Effector memory CD4-positive, alpha-beta T cell (primary cell): ENCODE measurements at regions not wholly inside any gene's neighbourhood (a gene's known extent, or its start where the extent isn't known, plus 50 kb on each side); places are given as distances from the start of the nearest gene placed in this dataset.

Experiments used
- DNase-seq, 3 donors: peaks; one replicate each; pipeline ENCODE4 v3.0.0-alpha.2; 2020
- H3K27ac ChIP-seq: 2 replicates; pipeline ENCODE4 v1.7.0; 2013; ENCODE audit warnings: mild to moderate bottlenecking, low read length, moderate library complexity; ENCODE audit not compliant: insufficient read depth, poor library complexity, severe bottlenecking
- H3K27me3 ChIP-seq: replicated peaks from 2 replicates; pipeline ENCODE4 v1.7.0; 2013; ENCODE audit warnings: mild to moderate bottlenecking, low read length; ENCODE audit not compliant: insufficient read depth, control insufficient read depth, poor library complexity, severe bottlenecking
- H3K36me3 ChIP-seq: 2 replicates; pipeline ENCODE4 v1.7.0; 2013; ENCODE audit warnings: mild to moderate bottlenecking, low read length, moderate library complexity; ENCODE audit not compliant: control insufficient read depth, insufficient read depth
- H3K4me1 ChIP-seq: 2 replicates; pipeline ENCODE4 v1.7.0; 2013; ENCODE audit warnings: low read length, mild to moderate bottlenecking; ENCODE audit not compliant: control insufficient read depth, insufficient read depth, poor library complexity, severe bottlenecking
- H3K4me3 ChIP-seq: 2 replicates; pipeline ENCODE4 v1.7.0; 2013; ENCODE audit warnings: low read length, low read depth, mild to moderate bottlenecking; ENCODE audit not compliant: insufficient read depth, poor library complexity, severe bottlenecking
- H3K9me3 ChIP-seq: 2 replicates; pipeline ENCODE4 v1.7.0; 2013; ENCODE audit warnings: mild to moderate bottlenecking, low read length, moderate library complexity; ENCODE audit not compliant: control insufficient read depth

GRCh38 chr6:14305131-14305530 is 187.6 kb downstream of the CD83 start:
- Histone ChIP-seq H3K27me3 (no peaks in the 10 kb centered on the region), H3K9me3 (no peaks in the 10 kb centered on the region), H3K4me3 (no peak overlapping the region), H3K36me3 (no peaks in the 10 kb centered on the region), H3K4me1 (no peaks in the 10 kb centered on the region), H3K27ac (no peak overlapping the region)
- DNase-seq, result no peak

GRCh38 chr6:14305624-14306023 is 188.1 kb downstream of the CD83 start:
- Histone ChIP-seq H3K36me3 (no peaks in the 10 kb centered on the region), H3K4me3 (no peak overlapping the region), H3K4me1 (no peaks in the 10 kb centered on the region), H3K9me3 (no peaks in the 10 kb centered on the region), H3K27ac (no peak overlapping the region), H3K27me3 (no peaks in the 10 kb centered on the region)
- no peak for DNase-seq

DNA sequence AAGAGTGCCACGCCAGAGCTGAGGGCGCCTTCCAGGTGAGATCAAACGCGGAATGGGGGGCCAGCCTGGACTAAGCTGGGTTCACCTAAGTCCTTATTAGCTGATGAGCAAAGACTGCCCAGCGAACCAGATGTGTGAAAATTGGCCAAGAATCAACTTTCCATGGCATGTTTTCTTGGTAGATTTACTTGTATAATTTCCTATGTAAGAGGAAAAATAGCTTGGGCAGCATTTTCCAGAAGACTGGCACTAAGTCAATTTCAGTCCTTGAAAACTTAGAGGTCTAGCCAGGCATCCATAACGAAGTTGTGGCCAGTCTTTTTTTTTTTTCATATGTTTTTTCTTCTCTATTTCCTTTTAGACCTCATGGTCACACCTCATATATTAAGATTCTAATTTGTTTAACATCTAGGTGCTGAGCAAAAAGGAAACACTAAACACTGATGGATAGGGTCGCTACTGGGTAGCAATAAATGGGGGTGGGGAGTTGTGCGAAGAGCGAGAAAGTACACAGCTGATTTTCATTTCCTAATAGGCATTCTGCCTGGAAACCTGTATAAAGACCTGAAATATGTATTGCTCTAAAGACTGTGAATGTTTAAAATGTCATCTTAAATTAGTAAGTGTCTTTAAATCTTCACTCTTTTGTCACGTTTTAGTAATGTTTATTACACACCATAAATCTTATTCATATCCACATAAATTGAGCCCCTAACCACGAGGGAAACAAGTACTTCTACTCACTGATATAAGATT is 188.8 kb downstream of the CD83 start:
- Histone ChIP-seq H3K27ac (no peak overlapping the region), H3K36me3 (no peaks in the 10 kb centered on the region), H3K4me1 (no peaks in the 10 kb centered on the region), H3K27me3 (no peaks in the 10 kb centered on the region), H3K4me3 (no peak overlapping the region), H3K9me3 (no peaks in the 10 kb centered on the region)
- no peak for DNase-seq

- Histone ChIP-seq H3K27me3 (no peaks in the 10 kb centered on the region), H3K9me3 (no peaks in the 10 kb centered on the region), H3K4me3 (no peak overlapping the region), H3K4me1 (no peaks in the 10 kb centered on the region), H3K36me3 (no peaks in the 10 kb centered on the region), H3K27ac (no peak overlapping the region)
- DNase-seq, result no peak
Measured at GRCh38 chr6:14309516-14309915, 191.9 kb downstream of the CD83 start.

DNA sequence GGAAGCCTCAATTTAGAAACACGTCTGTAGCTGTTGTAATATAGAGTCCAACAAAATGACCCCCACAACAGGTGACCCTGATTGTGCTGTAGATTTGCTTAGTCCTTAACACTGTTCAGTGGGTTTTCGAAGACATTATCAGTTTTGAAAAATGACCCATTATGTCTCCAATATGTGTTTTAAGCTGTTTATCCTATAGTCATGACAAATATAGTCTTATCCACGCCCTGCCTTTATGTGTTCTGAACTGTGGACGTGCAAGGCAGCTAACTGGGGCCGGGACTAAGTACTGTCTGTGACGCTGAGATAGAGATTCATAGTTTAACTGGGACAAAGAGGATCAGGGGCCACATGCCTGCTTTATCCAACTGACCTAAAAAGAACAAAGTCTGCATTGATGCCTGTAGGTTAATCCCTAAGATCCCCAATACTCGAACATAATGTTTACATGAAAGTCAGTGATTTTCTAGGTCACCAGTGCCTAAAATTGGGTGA is 192.4 kb downstream of the CD83 start:
- H3K4me3 ChIP-seq, result no peak overlapping the region
- no peaks in the 10 kb centered on the region for H3K27me3 ChIP-seq
- no peaks in the 10 kb centered on the region for H3K4me1 ChIP-seq
- no peak for DNase-seq
- H3K36me3 ChIP-seq, result no peaks in the 10 kb centered on the region
- H3K27ac ChIP-seq, result no peak overlapping the region
- H3K9me3 ChIP-seq, result no peaks in the 10 kb centered on the region

DNA sequence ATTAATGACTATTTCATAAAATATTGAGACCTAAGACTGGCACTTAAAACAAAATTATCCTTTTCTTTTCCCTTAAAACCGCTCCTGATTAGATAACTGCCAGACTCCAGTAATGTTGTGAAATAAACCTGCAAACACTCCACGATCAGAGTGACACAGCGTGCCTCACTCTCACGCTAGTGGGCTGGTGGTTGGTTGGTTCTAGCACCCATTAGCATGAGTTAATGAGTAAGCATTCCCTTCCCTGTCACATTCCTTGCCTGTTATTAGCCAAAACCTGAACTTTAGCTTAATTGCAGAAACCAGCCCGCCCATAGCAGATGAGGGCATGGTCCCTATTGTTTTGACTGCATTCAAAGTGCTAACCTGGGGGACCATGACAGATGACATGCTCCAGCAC is 193.4 kb downstream of the CD83 start:
- no peak for DNase-seq
- Histone ChIP-seq H3K4me3 (no peak overlapping the region), H3K27ac (no peak overlapping the region), H3K9me3 (no peaks in the 10 kb centered on the region), H3K4me1 (no peaks in the 10 kb centered on the region), H3K27me3 (no peaks in the 10 kb centered on the region), H3K36me3 (no peaks in the 10 kb centered on the region)

DNA sequence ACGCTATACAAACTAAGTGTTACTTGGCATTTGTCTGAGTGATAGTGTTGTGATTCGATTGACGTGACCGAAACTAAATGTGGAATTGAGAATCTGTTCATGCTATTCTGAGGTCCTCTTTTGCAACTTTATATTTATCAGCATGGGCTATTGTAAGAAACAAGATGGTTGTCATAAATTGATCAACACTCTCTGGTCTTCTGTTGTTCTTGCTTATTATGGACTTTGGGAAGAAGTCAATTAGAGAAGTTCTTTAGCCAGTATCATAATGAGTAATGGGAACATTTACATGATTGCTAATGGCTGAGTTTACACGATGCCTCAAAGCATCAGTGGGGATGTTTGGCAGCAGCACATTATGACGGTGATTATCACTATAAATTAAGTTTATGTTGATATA is 195.0 kb downstream of the CD83 start:
- DNase-seq, result no peak
- H3K27ac ChIP-seq, result no peak overlapping the region

GRCh38 chr6:14313248-14313647 is 195.7 kb downstream of the CD83 start:
- Histone ChIP-seq H3K9me3 (no peaks in the 10 kb centered on the region), H3K4me1 (no peaks in the 10 kb centered on the region), H3K27ac (no peak overlapping the region), H3K4me3 (no peak overlapping the region), H3K27me3 (no peaks in the 10 kb centered on the region), H3K36me3 (no peaks in the 10 kb centered on the region)
- no peak for DNase-seq

More for the DNA sequence above, 195.0 kb downstream of the CD83 start:
- no peaks in the 10 kb centered on the region for H3K4me1 ChIP-seq
- no peaks in the 10 kb centered on the region for H3K27me3 ChIP-seq
- no peaks in the 10 kb centered on the region for H3K9me3 ChIP-seq
- no peak overlapping the region for H3K4me3 ChIP-seq
- H3K36me3 ChIP-seq, result no peaks in the 10 kb centered on the region

DNA sequence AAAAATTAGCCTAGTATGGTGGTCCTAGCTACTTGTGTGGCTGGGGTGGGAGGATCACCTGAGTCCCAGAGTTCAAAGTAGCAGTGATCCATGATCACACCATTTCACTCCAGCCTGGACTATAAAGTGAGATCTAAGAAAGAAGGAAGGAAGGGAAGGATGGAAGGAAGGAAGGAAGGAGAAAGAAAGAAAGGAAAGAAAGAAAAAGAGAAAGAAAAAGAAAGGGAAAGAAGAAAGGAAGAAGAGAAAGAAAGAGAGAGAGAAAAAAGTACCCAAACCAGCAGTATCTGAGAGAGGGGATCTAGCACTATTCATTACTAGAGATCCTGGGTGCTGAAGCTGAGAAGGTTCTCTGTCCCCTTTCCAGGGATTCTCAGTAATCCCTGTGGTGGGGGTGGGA is 197.8 kb downstream of the CD83 start:
- H3K9me3 ChIP-seq, result no peaks in the 10 kb centered on the region
- H3K36me3 ChIP-seq, result no peaks in the 10 kb centered on the region
- H3K4me3 ChIP-seq, result no peak overlapping the region
- no peaks in the 10 kb centered on the region for H3K27me3 ChIP-seq
- H3K27ac ChIP-seq, result no peak overlapping the region
- no peak for DNase-seq
- H3K4me1 ChIP-seq, result no peaks in the 10 kb centered on the region

GRCh38 chr6:14316651-14317386 is 199.2 kb downstream of the CD83 start:
- Histone ChIP-seq H3K4me1 (no peaks in the 10 kb centered on the region), H3K36me3 (no peaks in the 10 kb centered on the region)
- DNase-seq, result no peak

More at GRCh38 chr6:14316651-14317386, 199.2 kb downstream of the CD83 start:
- no peak overlapping the region for H3K27ac ChIP-seq
- no peaks in the 10 kb centered on the region for H3K27me3 ChIP-seq
- no peaks in the 10 kb centered on the region for H3K9me3 ChIP-seq
- H3K4me3 ChIP-seq, result no peak overlapping the region
